Liver (tissue), 8 donors: ENCODE measurements at regions not wholly inside any gene's neighbourhood (a gene's known extent, or its start where the extent isn't known, plus 50 kb on each side); places are given as distances from the start of the nearest gene placed in this dataset.

ENCODE experiments used
- DNase-seq: peaks from one replicate; pipeline ENCODE4 v3.0.0-alpha.2; 2017; ENCODE audit warnings: low spot score
- H3K27ac ChIP-seq, 2 donors: one replicate each; pipeline ENCODE4 v1.7.0; 2013; ENCODE audit warnings: inconsistent platforms in 2 of 2, low read length in 2 of 2, control low read depth in 1 of 2, low read depth in 1 of 2, mild to moderate bottlenecking in 1 of 2
- H3K27me3 ChIP-seq, 4 donors: one replicate each; pipeline versions ENCODE4 v1.6.1 to v1.7.0; 2013; ENCODE audit warnings: low read length in 3 of 4, inconsistent platforms in 1 of 4, mild to moderate bottlenecking in 1 of 4, moderate library complexity in 1 of 4; ENCODE audit not compliant: control insufficient read depth in 4 of 4, insufficient read depth in 4 of 4
- H3K36me3 ChIP-seq, 4 donors: one replicate each; pipeline versions ENCODE4 v1.6.1 to v1.7.0; 2013; ENCODE audit warnings: low read length in 3 of 4, mild to moderate bottlenecking in 3 of 4, low read depth in 1 of 4, moderate library complexity in 1 of 4; ENCODE audit not compliant: control insufficient read depth in 4 of 4, insufficient read depth in 3 of 4
- H3K4me1 ChIP-seq, 4 donors: one replicate each; pipeline versions ENCODE4 v1.6.1 to v1.7.0; 2013; ENCODE audit warnings: low read length in 3 of 4, mild to moderate bottlenecking in 3 of 4, moderate library complexity in 1 of 4; ENCODE audit not compliant: control insufficient read depth in 4 of 4, insufficient read depth in 4 of 4
- H3K4me3 ChIP-seq, 3 donors: one replicate each; pipeline versions ENCODE4 v1.6.1 to v1.7.0; 2013; ENCODE audit warnings: low read length in 3 of 3, control low read depth in 1 of 3, low read depth in 1 of 3, mild to moderate bottlenecking in 1 of 3
- H3K9ac ChIP-seq, 2 donors: one replicate each; pipeline ENCODE4 v1.7.0; 2013; ENCODE audit warnings: low read length in 2 of 2, mild to moderate bottlenecking in 2 of 2, moderate library complexity in 2 of 2, control low read depth in 1 of 2, low read depth in 1 of 2
- H3K9me3 ChIP-seq, 4 donors: one replicate each; pipeline versions ENCODE4 v1.6.1 to v1.7.0; 2013; ENCODE audit warnings: low read length in 3 of 4; ENCODE audit not compliant: control insufficient read depth in 4 of 4
- ATF3 ChIP-seq: IDR thresholded peaks from 2 replicates; pipeline ENCODE4 v1.6.1; 2016; ENCODE audit warnings: antibody characterized with exemption
- CTCF ChIP-seq: fragments of 150-350 bp; IDR thresholded peaks from 2 replicates; pipeline ENCODE4 v1.5.1; 2017; ENCODE audit warnings: improper control_type of control experiment, low read depth, low read length; ENCODE audit not compliant: missing input control
- EGR1 ChIP-seq, 2 donors: IDR thresholded peaks; 2 replicates each; pipeline ENCODE4 v1.6.1; 2016 to 2018; ENCODE audit warnings: antibody characterized with exemption in 2 of 2, low read depth in 2 of 2
- FOXA1 ChIP-seq: IDR thresholded peaks from 2 replicates; pipeline ENCODE4 v1.6.1; 2016; ENCODE audit warnings: antibody characterized with exemption
- FOXA2 ChIP-seq: IDR thresholded peaks from 2 replicates; pipeline ENCODE4 v1.6.1; 2016; ENCODE audit warnings: antibody characterized with exemption
- GABPA ChIP-seq, 2 donors: IDR thresholded peaks in 1 of 2; conservative IDR thresholded peaks in 1 of 2; 2 replicates each; pipeline ENCODE4 v1.6.1; 2016; ENCODE audit warnings: antibody characterized with exemption in 2 of 2, mild to moderate bottlenecking in 1 of 2, moderate library complexity in 1 of 2
- HNF4A ChIP-seq, 2 donors: conservative IDR thresholded peaks; 2 replicates each; pipeline ENCODE4 v1.6.1; 2016; ENCODE audit warnings: antibody characterized with exemption in 2 of 2, mild to moderate bottlenecking in 2 of 2
- HNF4G ChIP-seq: IDR thresholded peaks from 2 replicates; pipeline ENCODE4 v1.6.1; 2016; ENCODE audit warnings: antibody characterized with exemption
- JUND ChIP-seq, 2 donors: IDR thresholded peaks; 2 replicates each; pipeline ENCODE4 v1.6.1; 2016; ENCODE audit warnings: antibody characterized with exemption in 2 of 2
- MAX ChIP-seq: IDR thresholded peaks from 2 replicates; pipeline ENCODE4 v1.6.1; 2016; ENCODE audit warnings: antibody characterized with exemption
- NR2F2 ChIP-seq: IDR thresholded peaks from 2 replicates; pipeline ENCODE4 v1.6.1; 2016; ENCODE audit warnings: antibody characterized with exemption
- RAD21 ChIP-seq, 2 donors: IDR thresholded peaks; 2 replicates each; pipeline ENCODE4 v1.6.1; 2016; ENCODE audit warnings: antibody characterized with exemption in 2 of 2, mild to moderate bottlenecking in 2 of 2
- REST ChIP-seq: IDR thresholded peaks from 2 replicates; pipeline ENCODE4 v1.6.1; 2016; ENCODE audit warnings: antibody characterized with exemption, mild to moderate bottlenecking
- RXRA ChIP-seq, 2 donors: IDR thresholded peaks; 2 replicates each; pipeline ENCODE4 v1.6.1; 2017 to 2018; ENCODE audit warnings: antibody characterized with exemption in 2 of 2, mild to moderate bottlenecking in 1 of 2
- SP1 ChIP-seq: IDR thresholded peaks from 2 replicates; pipeline ENCODE4 v1.6.1; 2018; ENCODE audit warnings: antibody characterized with exemption, mild to moderate bottlenecking
- TAF1 ChIP-seq: conservative IDR thresholded peaks from 2 replicates; pipeline ENCODE4 v1.6.1; 2016; ENCODE audit warnings: antibody characterized with exemption, mild to moderate bottlenecking
- YY1 ChIP-seq: IDR thresholded peaks from 2 replicates; pipeline ENCODE4 v1.6.1; 2016; ENCODE audit warnings: antibody characterized with exemption, mild to moderate bottlenecking
- ZBTB33 ChIP-seq: IDR thresholded peaks from 2 replicates; pipeline ENCODE4 v1.6.1; 2016; ENCODE audit warnings: antibody characterized with exemption
- WGBS: extraction: QIAGEN DNeasy Blood & Tissue Kit; methylation state at CpG from one replicate; pipeline ENCODE4 v1.1.7; 2013; 5-methylcytosine and 5-hydroxymethylcytosine counted together
- donor health status: healthy.
- donor health status: healthy.
- donor health status: healthy.
- donor health status: healthy.
- donor health status: healthy.

GRCh38 chr15:88391006-88391405 lies 76.2 kb downstream of the MRPL46 start (continued):
- no peak for TF ChIP-seq MAX

GRCh38 chr15:88390164-88390901 lies 76.9 kb downstream of the MRPL46 start:
- no peak overlapping the region for H3K9ac ChIP-seq
- H3K27ac ChIP-seq: no peak overlapping the region
- TF ChIP-seq SP1 (no peak), MAX (no peak), FOXA2 (no peak), ZBTB33 (no peak), RAD21 (IDR thresholded peaks at IDR 0.05) (no peak), REST (no peak), RXRA (IDR thresholded peaks at IDR 0.05) (no peak), TAF1 (no peak), HNF4A (conservative IDR thresholded peaks at IDR 0.05) (no peak), YY1 (no peak), NR2F2 (no peak), CTCF (no peak), EGR1 (IDR thresholded peaks at IDR 0.05; ENCODE audit: low read depth in 2 of 2) (no peak), HNF4G (no peak), FOXA1 (no peak), ATF3 (no peak), GABPA (IDR thresholded peaks at IDR 0.05 in 1 of 2, conservative IDR thresholded peaks at IDR 0.05 in 1 of 2) (no peak), JUND (IDR thresholded peaks at IDR 0.05) (no peak)
- no peaks in the 10 kb centered on the region for H3K9me3 ChIP-seq
- DNase-seq: no peak
- 76% methylated on average over 4 of the region's 4 CpGs for WGBS
- H3K27me3 ChIP-seq: peaks cover 0 to 2% (median 0%) of the 10 kb centered on the region in 4 donors
- no peaks in the 10 kb centered on the region for H3K36me3 ChIP-seq
- no peaks in the 10 kb centered on the region for H3K4me1 ChIP-seq
- H3K4me3 ChIP-seq: no peak overlapping the region
